Heart left ventricle (tissue), 16 donors: ENCODE measurements at regions not wholly inside any gene's neighbourhood (a gene's known extent, or its start where the extent isn't known, plus 50 kb on each side); places are given as distances from the start of the nearest gene placed in this dataset.
A peak's percentile ranks its signal among the peaks of the same experiment; 100 is the strongest.

Source experiments
- ATAC-seq, 4 donors: fragments of 200-7000 bp; cut with Tn5 transposase; one replicate each; pipeline ENCODE4 v1.9.1; 2020 to 2022; ENCODE audit warnings: moderate library complexity in 4 of 4, mild to moderate bottlenecking in 3 of 4, moderate number of reproducible peaks in 1 of 4
- DNase-seq, 5 donors: peaks; one replicate each; pipeline ENCODE4 v3.0.0-alpha.2; 2020
- H3K27ac ChIP-seq, 12 donors: fragments of 200-600 bp; sonication (generic) in 4 of 12; one replicate each; pipeline versions ENCODE4 v1.5.0 to v1.8.0; 2016 to 2022; ENCODE audit warnings: mild to moderate bottlenecking in 2 of 12
- H3K27me3 ChIP-seq, 9 donors: fragments of 200-600 bp; sonication (generic) in 2 of 9; one replicate each; pipeline versions ENCODE4 v1.5.1 to v1.8.0; 2016 to 2022; ENCODE audit warnings: mild to moderate bottlenecking in 3 of 9
- H3K36me3 ChIP-seq, 9 donors: fragments of 200-600 bp; sonication (generic) in 2 of 9; one replicate each; pipeline versions ENCODE4 v1.5.0 to v1.8.0; 2018 to 2022; ENCODE audit warnings: mild to moderate bottlenecking in 2 of 9
- H3K4me1 ChIP-seq, 12 donors: fragments of 200-600 bp; sonication (generic) in 4 of 12; one replicate each; pipeline versions ENCODE4 v1.5.0 to v1.8.0; 2016 to 2022; ENCODE audit warnings: mild to moderate bottlenecking in 3 of 12
- H3K4me3 ChIP-seq, 12 donors: fragments of 200-600 bp; sonication (generic) in 4 of 12; one replicate each; pipeline versions ENCODE4 v1.5.0 to v1.8.0; 2017 to 2022; ENCODE audit warnings: mild to moderate bottlenecking in 9 of 12, moderate library complexity in 4 of 12
- H3K9me3 ChIP-seq, 12 donors: fragments of 200-600 bp; sonication (generic) in 4 of 12; one replicate each; pipeline versions ENCODE4 v1.5.0 to v1.8.0; 2016 to 2022; ENCODE audit warnings: mild to moderate bottlenecking in 1 of 12
- CTCF ChIP-seq, 12 donors: fragments of 200-600 bp; sonication (generic) in 4 of 12; IDR thresholded peaks; one replicate each; pipeline versions ENCODE4 v1.5.0 to v1.8.0; 2018 to 2022; ENCODE audit warnings: antibody characterized with exemption in 12 of 12, mild to moderate bottlenecking in 5 of 12
- POLR2A ChIP-seq, 2 donors: fragments of 450-650 bp; IDR thresholded peaks; one replicate each; pipeline ENCODE4 v1.6.1; 2017; ENCODE audit warnings: antibody characterized with exemption in 2 of 2, mild to moderate bottlenecking in 2 of 2, moderate library complexity in 2 of 2
- WGBS, 4 donors: extraction: QIAGEN DNeasy Blood & Tissue Kit in 2 of 4; methylation state at CpG; one replicate each; pipeline versions ENCODE4 v1.1.5 to v1.1.7; 2013 to 2018; 5-methylcytosine and 5-hydroxymethylcytosine counted together
- intact Hi-C, 10 donors: fragments of 100-400 bp; cut with DNase I; formaldehyde crosslinking; loops; one replicate each; pipeline versions ENCODE4 v1.11.1 to v1.14.2; 2022
- donor health status: ischemic (EF 13 %, LVEDD 7.1; RV severe dilation, severe dysfunction).
- donor health status: healthy with polysubstance abuse.
- donor health status: DM: no; HTN: yes; CAD: no.
- donor health status: DM: no; HTN: no; CAD: no.
- donor health status: ischemic (EF 25% LVEDD 6.9; RV normal size, moderate dysfunction).
- donor health status: ischemic (EF 25% LVEDD 5.7; RV mildly dilated, moderate dysfunction).
- donor health status: healthy.
- donor health status: DM: yes; HTN: yes; CAD: no.
- donor health status: ischemic (EF 35%, LVEDD 5.7; RV mildly dilated, moderate dysfunction).
- donor health status: nonischemic (EF 11% LVEDD 7.7; RV severe dilation, severe dysfunction).
- donor health status: DM: yes; HTN: yes; CAD: no.
- donor health status: PGD.
- donor health status: ischemic (EF 29% LVEDD 5.4; RV normal size, mild dysfunction).
- donor health status: nonischemic (EF 23%, LVEDD 6.1; RV moderate dilation, normal function).

GRCh38 chr2:204454672-204455380 lies 90.4 kb upstream of the PARD3B start:
- no peaks in the 10 kb centered on the region for H3K9me3 ChIP-seq
- peaks cover 0 to 28% (median 14%) of the 10 kb centered on the region in 12 donors for H3K4me1 ChIP-seq
- peak overlapping the region in 1 of 12 donors; percentile 83 for H3K27ac ChIP-seq
- no peaks in the 10 kb centered on the region for H3K27me3 ChIP-seq
- no peak for TF ChIP-seq CTCF (IDR thresholded peaks at IDR 0.05)
- no peak for TF ChIP-seq POLR2A (IDR thresholded peaks at IDR 0.05)
- no peak overlapping the region for H3K4me3 ChIP-seq
- 96 to 100% (median 97%) methylated on average over 6 of the region's 6 CpGs for WGBS, 4 donors
- no peak for ATAC-seq
- intact Hi-C loops: loop anchor here in 1 of 10 donors (10.0 kb wide), 1 partner anchor 230 kb away; no protein-coding TSS in a partner anchor
- H3K36me3 ChIP-seq: no peaks in the 10 kb centered on the region
- no peak for DNase-seq

- H3K4me1 ChIP-seq: no peaks in the 10 kb centered on the region
- TF ChIP-seq CTCF (IDR thresholded peaks at IDR 0.05) (no peak), POLR2A (IDR thresholded peaks at IDR 0.05) (no peak)
- H3K27ac ChIP-seq: no peak overlapping the region
- no peaks in the 10 kb centered on the region for H3K36me3 ChIP-seq
- intact Hi-C loops: no loop called here
- no peaks in the 10 kb centered on the region for H3K27me3 ChIP-seq
- 65 to 76% (median 74%) methylated on average over 4 of the region's 4 CpGs for WGBS, 4 donors
- DNase-seq: no peak
- peak in 2 of 4 donors; percentile 42 to 48 for ATAC-seq
- no peak overlapping the region for H3K4me3 ChIP-seq
- no peaks in the 10 kb centered on the region for H3K9me3 ChIP-seq
Observed at GRCh38 chr2:204468746-204469429, 76.4 kb upstream of the PARD3B start.

GRCh38 chr2:204470178-204470620 lies 75.1 kb upstream of the PARD3B start:
- intact Hi-C loops: no loop called here
- Histone ChIP-seq H3K36me3 (no peaks in the 10 kb centered on the region), H3K4me3 (no peak overlapping the region), H3K4me1 (no peaks in the 10 kb centered on the region), H3K27me3 (no peaks in the 10 kb centered on the region), H3K27ac (no peak overlapping the region), H3K9me3 (no peaks in the 10 kb centered on the region)
- ATAC-seq: no peak
- DNase-seq: no peak
- 91 to 95% (median 93%) methylated on average over 4 of the region's 4 CpGs for WGBS, 4 donors
- no peak for TF ChIP-seq CTCF (IDR thresholded peaks at IDR 0.05)
- TF ChIP-seq POLR2A (IDR thresholded peaks at IDR 0.05): no peak

GRCh38 chr2:204470621-204471196 lies 74.6 kb upstream of the PARD3B start:
- Histone ChIP-seq H3K27me3 (no peaks in the 10 kb centered on the region), H3K4me1 (no peaks in the 10 kb centered on the region), H3K27ac (no peak overlapping the region), H3K4me3 (no peak overlapping the region), H3K36me3 (no peaks in the 10 kb centered on the region), H3K9me3 (no peaks in the 10 kb centered on the region)
- DNase-seq: no peak
- intact Hi-C loops: no loop called here
- TF ChIP-seq POLR2A (IDR thresholded peaks at IDR 0.05) (no peak), CTCF (IDR thresholded peaks at IDR 0.05) (no peak)
- no peak for ATAC-seq
- 74 to 78% (median 78%) methylated on average over 5 of the region's 5 CpGs for WGBS, 4 donors
